Activated B cell treated with CpG ODN at 0.5 μM for 24 hours (primary cell): ENCODE measurements at regions not wholly inside any gene's neighbourhood (a gene's known extent, or its start where the extent isn't known, plus 50 kb on each side); places are given as distances from the start of the nearest gene placed in this dataset.

Source experiments
- ATAC-seq: fragments of 200-7000 bp; cut with Tn5 transposase; one replicate; pipeline ENCODE4 v1.10.0; 2021; ENCODE audit warnings: low read depth, mild to moderate bottlenecking, moderate library complexity
- CTCF ChIA-PET: fragments of 350-600 bp; sonication (Branson Sonifier 250); formaldehyde crosslinking; loops from one replicate; lab custom pipeline; 2021; ENCODE audit warnings: antibody characterized with exemption; lab: Charles Lee
- POLR2A ChIA-PET: fragments of 350-600 bp; sonication (Branson Sonifier 250); formaldehyde crosslinking; loops from one replicate; lab custom pipeline; 2021; ENCODE audit warnings: antibody characterized with exemption; lab: Charles Lee
- DNase-seq: peaks from one replicate; pipeline ENCODE4 v3.0.0; 2022
- H3K27ac Mint-ChIP-seq: one replicate; pipeline ENCODE4 v1.8.0; 2020; ENCODE audit warnings: mixed read lengths
- H3K27me3 Mint-ChIP-seq: one replicate; pipeline ENCODE4 v1.8.0; 2021; ENCODE audit warnings: mixed read lengths
- H3K36me3 Mint-ChIP-seq: one replicate; pipeline ENCODE4 v1.8.0; 2021; ENCODE audit warnings: low read depth, mixed read lengths
- H3K4me1 Mint-ChIP-seq: one replicate; pipeline ENCODE4 v1.8.0; 2021; ENCODE audit warnings: mixed read lengths
- H3K4me3 Mint-ChIP-seq: one replicate; pipeline ENCODE4 v1.8.0; 2020; ENCODE audit warnings: mild to moderate bottlenecking, mixed read lengths
- H3K9me3 Mint-ChIP-seq: one replicate; pipeline ENCODE4 v1.8.0; 2020; ENCODE audit warnings: mixed read lengths
- CTCF ChIP-seq: fragments of 200-600 bp; IDR thresholded peaks from one replicate; pipeline ENCODE4 v1.8.0; 2022; ENCODE audit warnings: antibody characterized with exemption, mild to moderate bottlenecking
- intact Hi-C: fragments of 100-400 bp; cut with micrococcal nuclease; formaldehyde crosslinking; loops from one replicate; pipeline ENCODE4 v1.15.1; 2024

GRCh38 chr16:51473091-51473490 is 322.0 kb upstream of the SALL1 start:
- intact Hi-C loops: no loop called here
- H3K27me3 Mint-ChIP-seq: no peaks in the 10 kb centered on the region
- no peaks in the 10 kb centered on the region for H3K36me3 Mint-ChIP-seq

GRCh38 chr16:51470492-51470891 is 319.4 kb upstream of the SALL1 start:
- Mint-ChIP-seq H3K36me3 (no peaks in the 10 kb centered on the region), H3K4me1 (no peaks in the 10 kb centered on the region), H3K27me3 (no peaks in the 10 kb centered on the region), H3K27ac (no peak overlapping the region), H3K9me3 (peaks cover 11% of the 10 kb centered on the region), H3K4me3 (no peak overlapping the region)
- ChIA-PET POLR2A (no interaction called here), CTCF (no interaction called here)
- intact Hi-C loops: no loop called here
- no peak for TF ChIP-seq CTCF
- DNase-seq (no peak), ATAC-seq (no peak)

More at GRCh38 chr16:51473091-51473490, 322.0 kb upstream of the SALL1 start:
- Mint-ChIP-seq H3K27ac (no peak overlapping the region), H3K4me3 (no peak overlapping the region), H3K4me1 (no peaks in the 10 kb centered on the region), H3K9me3 (peaks cover 11% of the 10 kb centered on the region)
- TF ChIP-seq CTCF: no peak
- ChIA-PET CTCF (no interaction called here), POLR2A (no interaction called here)
- ATAC-seq: no peak
- DNase-seq: no peak

- no peak for TF ChIP-seq CTCF
- DNase-seq: no peak
- H3K27me3 Mint-ChIP-seq: no peaks in the 10 kb centered on the region
- no peak for ATAC-seq
- H3K36me3 Mint-ChIP-seq: no peaks in the 10 kb centered on the region
- intact Hi-C loops: no loop called here
- H3K4me1 Mint-ChIP-seq: no peaks in the 10 kb centered on the region
- H3K4me3 Mint-ChIP-seq: no peak overlapping the region
- CTCF ChIA-PET: no interaction called here
- H3K27ac Mint-ChIP-seq: no peak overlapping the region
- H3K9me3 Mint-ChIP-seq: no peaks in the 10 kb centered on the region
- POLR2A ChIA-PET: no interaction called here
Observed at GRCh38 chr16:51464996-51465395, 313.9 kb upstream of the SALL1 start.

GRCh38 chr16:51461255-51461654 is 310.2 kb upstream of the SALL1 start:
- CTCF ChIA-PET: no interaction called here
- intact Hi-C loops: no loop called here
- no peak for TF ChIP-seq CTCF
- H3K27me3 Mint-ChIP-seq: no peaks in the 10 kb centered on the region
- DNase-seq (no peak), ATAC-seq (no peak)
- POLR2A ChIA-PET: no interaction called here
- H3K4me1 Mint-ChIP-seq: no peaks in the 10 kb centered on the region
- H3K4me3 Mint-ChIP-seq: no peak overlapping the region
- H3K9me3 Mint-ChIP-seq: no peaks in the 10 kb centered on the region
- no peak overlapping the region for H3K27ac Mint-ChIP-seq
- no peaks in the 10 kb centered on the region for H3K36me3 Mint-ChIP-seq

- Mint-ChIP-seq H3K4me1 (no peaks in the 10 kb centered on the region), H3K27ac (no peak overlapping the region), H3K27me3 (no peaks in the 10 kb centered on the region), H3K36me3 (no peaks in the 10 kb centered on the region), H3K4me3 (no peak overlapping the region), H3K9me3 (peaks cover 2% of the 10 kb centered on the region)
- ChIA-PET CTCF (no interaction called here), POLR2A (no interaction called here)
- TF ChIP-seq CTCF: no peak
- no peak for ATAC-seq
- intact Hi-C loops: no loop called here
- DNase-seq: no peak
Observed at GRCh38 chr16:51458356-51459140, 307.5 kb upstream of the SALL1 start.
